Hepatocyte (in vitro differentiated cells): ENCODE measurements at regions not wholly inside any gene's neighbourhood (a gene's known extent, or its start where the extent isn't known, plus 50 kb on each side); places are given as distances from the start of the nearest gene placed in this dataset.

Experiments
- EZH2 ChIP-seq: fragments of 200-600 bp; sonication (generic); IDR thresholded peaks from 2 replicates; pipeline ENCODE4 v1.6.1; 2016; ENCODE audit warnings: antibody characterized with exemption, mild to moderate bottlenecking, borderline replicate concordance
- TF ChIP-seq, protein P1 (sequence below): fragments of 200-600 bp; sonication (generic); IDR thresholded peaks from 2 replicates; pipeline ENCODE4 v1.5.1; 2016; ENCODE audit warnings: antibody characterized with exemption, mild to moderate bottlenecking; ENCODE audit not compliant: poor library complexity

DNA sequence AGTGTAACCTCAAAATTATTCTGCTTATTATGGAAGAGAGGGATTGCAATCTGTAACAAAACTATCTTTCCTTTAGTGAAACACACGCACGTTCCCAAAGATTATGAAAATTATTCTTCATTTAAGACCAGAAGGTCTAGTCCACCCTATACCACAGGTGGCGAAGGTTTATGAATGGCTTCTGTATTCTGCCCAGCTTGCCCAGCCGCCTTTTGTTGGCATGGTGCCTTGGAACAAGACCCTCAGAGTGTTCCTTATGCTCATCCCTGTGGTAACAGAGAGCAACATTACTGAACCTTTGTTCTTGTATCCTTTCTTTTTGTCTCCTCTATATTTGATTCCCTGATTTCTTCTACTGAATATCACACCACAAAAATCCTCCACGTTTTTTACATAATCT, 116.4 kb downstream of the FAR1 start:
- TF ChIP-seq, protein P1, sequence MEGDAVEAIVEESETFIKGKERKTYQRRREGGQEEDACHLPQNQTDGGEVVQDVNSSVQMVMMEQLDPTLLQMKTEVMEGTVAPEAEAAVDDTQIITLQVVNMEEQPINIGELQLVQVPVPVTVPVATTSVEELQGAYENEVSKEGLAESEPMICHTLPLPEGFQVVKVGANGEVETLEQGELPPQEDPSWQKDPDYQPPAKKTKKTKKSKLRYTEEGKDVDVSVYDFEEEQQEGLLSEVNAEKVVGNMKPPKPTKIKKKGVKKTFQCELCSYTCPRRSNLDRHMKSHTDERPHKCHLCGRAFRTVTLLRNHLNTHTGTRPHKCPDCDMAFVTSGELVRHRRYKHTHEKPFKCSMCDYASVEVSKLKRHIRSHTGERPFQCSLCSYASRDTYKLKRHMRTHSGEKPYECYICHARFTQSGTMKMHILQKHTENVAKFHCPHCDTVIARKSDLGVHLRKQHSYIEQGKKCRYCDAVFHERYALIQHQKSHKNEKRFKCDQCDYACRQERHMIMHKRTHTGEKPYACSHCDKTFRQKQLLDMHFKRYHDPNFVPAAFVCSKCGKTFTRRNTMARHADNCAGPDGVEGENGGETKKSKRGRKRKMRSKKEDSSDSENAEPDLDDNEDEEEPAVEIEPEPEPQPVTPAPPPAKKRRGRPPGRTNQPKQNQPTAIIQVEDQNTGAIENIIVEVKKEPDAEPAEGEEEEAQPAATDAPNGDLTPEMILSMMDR = no peak
- no peak for TF ChIP-seq EZH2
